ENCODE measurements at regions not wholly inside any gene's neighbourhood (a gene's known extent, or its start where the extent isn't known, plus 50 kb on each side); places are given as distances from the start of the nearest gene placed in this dataset.

GRCh38 chr4:138348055-138348454, 105.9 kb upstream of the SLC7A11 start:
- TF ChIP-seq TSHZ2 (CRISPR knock-in tag; IDR thresholded peaks at IDR 0.05): no peak
- TF ChIP-seq TOX (CRISPR knock-in tag; IDR thresholded peaks at IDR 0.05; ENCODE audit: borderline replicate concordance): no peak
- no peak for TF ChIP-seq ZNF565 (CRISPR knock-in tag; conservative IDR thresholded peaks at IDR 0.05; ENCODE audit: low read depth)
- no peak for TF ChIP-seq PATZ1 (CRISPR knock-in tag; IDR thresholded peaks at IDR 0.05; ENCODE audit: borderline replicate concordance)

Data from SK-N-SH treated with all-trans-retinoic acid at 6 μM for 48 hours (cell line).